ENCODE measurements at regions not wholly inside any gene's neighbourhood (a gene's known extent, or its start where the extent isn't known, plus 50 kb on each side); places are given as distances from the start of the nearest gene placed in this dataset.
"Not testable (repeated sequence)": the region's sequence is repeated elsewhere in the genome, so short reads cannot be mapped to it uniquely, and the experiment has no call there.

DNA sequence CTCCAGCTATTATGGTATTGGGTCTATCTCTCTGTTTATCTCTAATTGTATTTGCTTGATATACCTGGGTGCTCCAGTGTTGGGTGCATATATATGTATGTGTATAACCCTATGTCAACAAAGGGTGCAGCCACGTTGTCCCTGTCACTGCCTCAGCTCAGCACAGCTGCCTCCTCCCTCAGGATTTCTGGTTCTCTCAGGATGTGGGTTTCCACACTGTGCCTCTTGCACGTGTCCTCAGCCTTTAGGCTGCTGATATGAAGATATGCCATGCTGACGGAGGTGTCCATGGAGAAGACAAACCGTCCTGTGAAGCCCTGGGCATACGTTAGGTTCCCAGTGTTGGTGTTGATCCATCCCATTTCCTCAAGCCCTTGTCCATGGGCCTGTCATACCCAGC lies 791.2 kb downstream of the TMEM121 start:
- Mint-ChIP-seq H3K27me3 (peaks cover 8% of the 10 kb centered on the region), H3K4me3 (no peak overlapping the region), H3K9me3 (no peaks in the 10 kb centered on the region), H3K36me3 (no peaks in the 10 kb centered on the region), H3K4me1 (no peaks in the 10 kb centered on the region), H3K27ac (no peak overlapping the region)
- no peak for DNase-seq

DNA sequence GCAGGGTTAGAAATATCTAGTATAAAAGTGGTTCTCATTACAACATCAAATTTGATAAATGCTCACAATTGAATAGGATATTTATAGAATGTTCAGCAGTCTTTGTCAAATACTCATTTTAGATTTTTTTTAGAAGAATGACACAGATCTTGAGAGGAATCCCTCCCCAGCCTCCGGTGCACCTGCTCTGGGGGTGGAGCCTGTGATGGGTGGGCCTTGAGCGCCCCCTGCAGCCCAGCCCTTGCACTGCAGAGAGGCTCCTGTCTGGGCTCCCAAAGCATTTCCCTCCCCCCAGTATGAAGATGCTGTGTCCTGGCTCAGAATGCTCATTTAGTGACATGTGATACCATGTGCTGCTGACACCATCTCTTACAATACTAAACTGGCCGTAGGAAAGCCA lies 792.3 kb downstream of the TMEM121 start:
- peaks cover 17% of the 10 kb centered on the region for H3K27me3 Mint-ChIP-seq
- H3K4me3 Mint-ChIP-seq: no peak overlapping the region
- H3K4me1 Mint-ChIP-seq: no peaks in the 10 kb centered on the region
- H3K27ac Mint-ChIP-seq: no peak overlapping the region
- H3K9me3 Mint-ChIP-seq: no peaks in the 10 kb centered on the region
- DNase-seq: peak; percentile 51
- no peaks in the 10 kb centered on the region for H3K36me3 Mint-ChIP-seq

DNA sequence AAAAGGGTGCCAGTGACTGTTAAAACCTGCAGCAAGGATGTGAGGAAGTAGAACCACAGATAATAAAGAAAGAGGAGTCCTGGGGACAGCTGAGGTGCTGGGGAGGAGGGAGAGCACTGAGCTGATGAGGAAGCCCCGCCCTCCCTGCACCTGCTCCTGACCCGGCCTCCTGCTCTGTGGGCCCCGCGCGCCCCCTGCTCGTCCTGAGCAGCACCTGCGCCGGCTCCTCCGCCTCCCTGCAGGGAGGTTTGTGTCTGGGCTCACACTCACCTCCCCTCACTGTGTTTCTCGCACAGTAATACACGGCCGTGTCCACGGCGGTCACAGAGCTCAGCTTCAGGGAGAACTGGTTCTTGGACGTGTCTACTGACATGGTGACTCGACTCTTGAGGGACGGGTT lies 797.6 kb downstream of the TMEM121 start:
- peaks cover 18% of the 10 kb centered on the region for H3K27me3 Mint-ChIP-seq
- H3K4me1 Mint-ChIP-seq, H3K27ac Mint-ChIP-seq, H3K36me3 Mint-ChIP-seq, H3K9me3 Mint-ChIP-seq, H3K4me3 Mint-ChIP-seq: not testable (repeated sequence)
- DNase-seq: peak; percentile 20

DNA sequence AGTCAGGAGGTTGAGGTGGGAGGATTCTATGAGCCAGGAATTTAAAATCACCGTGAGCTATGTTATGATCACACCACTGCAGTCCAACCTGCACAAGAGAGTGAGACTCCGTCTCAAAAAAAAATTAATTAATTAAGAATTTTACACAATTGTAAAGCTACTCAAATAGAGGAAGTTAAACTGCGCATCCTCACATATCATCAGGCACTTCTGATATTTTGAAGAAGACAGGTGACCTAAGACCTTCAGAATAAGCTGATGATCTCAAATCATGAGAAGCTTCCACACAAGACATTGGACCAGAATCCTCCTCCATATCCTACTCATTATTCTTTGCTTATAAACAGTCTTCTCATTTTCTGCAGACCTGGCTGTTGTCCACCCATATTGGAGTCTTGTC lies 800.9 kb downstream of the TMEM121 start:
- DNase-seq: no peak
- Mint-ChIP-seq H3K36me3 (no peaks in the 10 kb centered on the region), H3K9me3 (no peaks in the 10 kb centered on the region), H3K4me1 (no peaks in the 10 kb centered on the region), H3K4me3 (no peak overlapping the region), H3K27me3 (peaks cover 16% of the 10 kb centered on the region), H3K27ac (no peak overlapping the region)

DNA sequence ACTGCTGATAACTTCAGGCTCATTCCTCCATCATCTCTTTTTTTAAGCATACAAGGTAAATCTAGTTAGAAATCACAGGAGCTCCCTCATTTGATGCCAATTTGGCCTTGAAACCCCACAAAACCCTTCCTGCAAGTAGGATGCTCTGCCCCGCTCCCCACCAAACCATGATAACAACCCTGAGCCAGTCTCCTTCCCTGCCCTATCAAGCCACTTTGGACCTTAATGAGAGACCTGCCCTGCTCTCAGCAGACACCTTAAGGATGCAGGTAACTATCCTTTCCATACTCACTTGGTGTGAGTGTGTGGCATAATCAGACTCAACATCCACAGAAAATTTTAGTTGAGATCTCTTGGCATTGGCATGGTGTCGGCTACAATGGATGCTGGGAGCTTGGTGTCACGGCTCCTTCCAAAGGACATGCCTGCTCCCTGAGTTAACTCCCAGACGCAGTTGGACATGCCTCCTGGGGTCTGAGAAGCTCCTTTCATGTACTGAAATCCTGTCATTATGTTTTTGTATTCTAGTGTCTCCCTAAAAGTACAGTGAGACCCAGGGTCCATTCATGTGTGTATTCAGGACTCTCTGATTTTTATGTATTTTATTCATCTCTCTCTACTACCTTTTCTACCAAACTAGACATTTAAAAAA lies 801.4 kb downstream of the TMEM121 start:
- H3K27ac Mint-ChIP-seq, H3K36me3 Mint-ChIP-seq, H3K9me3 Mint-ChIP-seq, DNase-seq, H3K4me1 Mint-ChIP-seq, H3K4me3 Mint-ChIP-seq: not testable (repeated sequence)
- H3K27me3 Mint-ChIP-seq: peaks cover 14% of the 10 kb centered on the region

DNA sequence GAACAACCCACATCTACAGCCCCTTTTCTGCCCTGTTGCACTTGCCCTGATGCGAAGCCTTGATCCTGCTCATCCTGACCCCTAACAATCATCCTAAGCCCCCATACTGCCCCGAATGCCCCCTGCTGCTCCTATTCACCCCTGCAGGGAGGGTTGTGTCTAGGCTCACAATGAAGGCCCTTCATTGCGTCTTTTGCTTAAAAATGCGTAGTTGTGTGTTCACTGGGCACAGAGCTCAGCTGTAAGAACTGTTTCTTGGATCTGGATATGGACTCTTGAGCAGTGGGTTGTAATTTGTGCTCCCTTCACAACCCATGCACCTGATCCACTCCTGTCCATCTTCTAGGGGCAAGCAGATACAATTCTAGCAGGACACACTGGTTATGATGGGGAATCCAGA lies 802.9 kb downstream of the TMEM121 start:
- not testable (repeated sequence) for H3K27ac Mint-ChIP-seq, H3K9me3 Mint-ChIP-seq, H3K27me3 Mint-ChIP-seq, H3K36me3 Mint-ChIP-seq, H3K4me3 Mint-ChIP-seq, DNase-seq, H3K4me1 Mint-ChIP-seq

DNA sequence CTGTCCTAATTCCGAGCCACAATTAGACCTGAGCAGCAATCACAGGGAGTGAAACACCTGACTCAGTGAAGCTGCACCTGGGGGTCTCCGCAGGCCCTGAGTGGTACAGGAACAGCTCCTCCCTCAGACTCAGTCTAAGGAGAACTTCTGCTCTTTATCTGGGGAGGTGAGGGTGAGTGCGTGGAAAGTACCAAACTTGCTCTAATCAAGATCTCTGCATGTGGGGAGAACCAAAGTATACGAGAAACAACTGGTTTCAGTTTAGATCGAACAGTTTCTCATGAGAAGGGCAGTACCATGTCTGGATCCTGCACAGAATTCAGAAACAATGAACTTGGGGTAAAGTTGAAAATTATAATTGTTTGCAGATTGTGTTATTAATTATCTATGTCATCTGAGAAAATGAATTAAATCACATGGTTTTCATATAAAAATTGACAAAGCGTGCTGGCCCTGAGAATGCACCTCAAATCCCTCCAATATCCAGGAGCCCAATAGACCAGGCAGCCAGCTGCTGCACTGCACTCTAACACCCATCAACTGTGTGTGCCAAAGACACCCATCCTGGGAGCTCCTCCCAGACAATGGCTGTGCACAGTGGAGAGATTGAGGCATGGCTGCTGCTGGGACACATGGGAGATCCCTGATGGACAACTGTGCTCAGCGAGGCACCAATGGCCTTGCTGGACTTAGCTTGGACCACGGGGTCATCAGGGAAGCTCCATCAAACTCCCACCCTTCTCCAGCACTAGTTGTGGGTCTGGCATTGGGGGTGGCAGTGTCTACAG lies 803.8 kb downstream of the TMEM121 start:
- not testable (repeated sequence) for H3K27me3 Mint-ChIP-seq, H3K27ac Mint-ChIP-seq, DNase-seq, H3K9me3 Mint-ChIP-seq, H3K36me3 Mint-ChIP-seq, H3K4me3 Mint-ChIP-seq, H3K4me1 Mint-ChIP-seq

DNA sequence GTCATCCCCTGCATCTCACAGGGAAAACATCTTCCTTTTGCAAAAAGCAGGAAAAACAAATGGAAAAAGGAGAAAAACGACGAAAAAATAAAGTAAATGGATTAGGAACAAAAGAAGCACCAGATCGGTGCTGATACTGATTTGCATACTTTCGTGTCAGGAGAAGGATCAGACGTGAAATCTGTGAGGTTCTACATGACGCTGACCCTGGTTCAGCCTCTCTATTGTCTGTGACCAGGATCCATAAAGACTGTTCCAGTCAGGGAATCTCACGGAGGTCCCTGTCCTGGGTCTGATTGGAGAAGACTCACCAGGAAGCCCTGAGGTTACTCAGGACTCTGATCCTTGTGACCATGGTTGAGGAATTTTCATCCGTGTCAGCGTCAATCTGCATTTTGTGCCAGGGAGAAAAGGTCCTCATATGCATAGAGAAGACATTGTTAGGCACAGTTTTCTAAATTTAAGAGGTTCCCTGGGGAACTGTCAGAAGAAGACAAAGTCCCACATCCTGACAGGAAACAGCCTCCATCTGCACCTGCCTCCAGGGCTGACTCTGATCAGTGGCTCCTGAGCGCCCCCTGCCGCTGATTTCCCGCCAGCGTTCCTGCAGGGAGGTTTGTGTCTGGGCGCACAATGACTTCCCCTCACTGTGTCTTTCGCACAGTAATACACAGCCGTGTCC lies 808.2 kb downstream of the TMEM121 start:
- not testable (repeated sequence) for H3K27ac Mint-ChIP-seq, H3K4me3 Mint-ChIP-seq, H3K36me3 Mint-ChIP-seq, H3K9me3 Mint-ChIP-seq, H3K4me1 Mint-ChIP-seq, H3K27me3 Mint-ChIP-seq
- peak; percentile 55 for DNase-seq

DNA sequence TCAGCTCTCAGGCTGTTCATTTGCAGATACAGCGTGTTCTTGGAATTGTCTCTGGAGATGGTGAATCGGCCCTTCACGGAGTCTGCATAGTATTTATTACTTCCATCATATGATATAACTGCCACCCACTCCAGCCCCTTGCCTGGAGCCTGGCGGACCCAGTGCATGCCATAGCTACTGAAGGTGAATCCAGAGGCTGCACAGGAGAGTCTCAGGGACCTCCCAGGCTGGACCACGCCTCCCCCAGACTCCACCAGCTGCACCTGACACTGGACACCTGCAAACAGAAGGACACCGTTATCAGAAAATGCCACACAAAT lies 808.7 kb downstream of the TMEM121 start:
- H3K27me3 Mint-ChIP-seq, H3K4me1 Mint-ChIP-seq, H3K27ac Mint-ChIP-seq, DNase-seq, H3K4me3 Mint-ChIP-seq, H3K9me3 Mint-ChIP-seq, H3K36me3 Mint-ChIP-seq: not testable (repeated sequence)

DNA sequence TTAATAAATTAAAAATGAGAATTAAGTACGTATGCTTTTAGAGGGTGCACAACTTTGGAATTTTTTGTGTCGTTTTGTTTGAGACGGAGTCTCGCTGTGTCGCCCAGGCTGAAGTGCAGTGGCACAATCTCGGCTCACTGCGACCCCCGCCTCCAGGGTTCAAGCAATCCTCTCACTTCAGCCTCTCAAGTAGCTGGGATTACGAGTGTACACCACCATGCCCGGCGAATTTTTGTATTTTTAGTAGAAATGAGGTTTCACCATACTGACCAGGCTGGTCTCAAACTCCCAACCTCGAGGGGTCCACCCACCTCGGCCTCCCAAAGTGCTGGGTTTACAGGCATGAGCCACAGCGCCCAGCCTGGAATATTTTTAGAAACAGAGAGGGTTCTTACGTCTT lies 812.4 kb downstream of the TMEM121 start:
- H3K9me3 Mint-ChIP-seq, H3K27me3 Mint-ChIP-seq, H3K27ac Mint-ChIP-seq, DNase-seq, H3K4me3 Mint-ChIP-seq, H3K36me3 Mint-ChIP-seq, H3K4me1 Mint-ChIP-seq: not testable (repeated sequence)

DNA sequence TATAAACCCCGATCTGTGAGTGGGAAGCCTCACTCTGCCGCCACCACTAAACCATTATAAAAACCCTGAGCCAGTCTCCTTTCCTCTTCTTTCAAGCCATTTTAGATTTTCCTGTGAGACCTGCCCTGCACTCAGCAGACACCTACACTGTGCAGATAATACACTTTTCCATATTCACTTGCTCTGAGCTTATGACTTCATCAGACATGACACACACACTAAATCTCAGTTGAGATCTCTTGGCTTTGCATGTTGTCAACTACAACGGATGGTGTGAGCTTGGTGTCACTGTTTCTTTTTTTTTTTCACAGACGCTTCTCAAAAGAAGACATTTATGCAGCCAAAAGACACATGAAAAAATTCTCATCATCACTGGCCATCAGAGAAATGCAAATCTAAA lies 814.3 kb downstream of the TMEM121 start:
- DNase-seq, H3K4me1 Mint-ChIP-seq, H3K27me3 Mint-ChIP-seq, H3K4me3 Mint-ChIP-seq, H3K27ac Mint-ChIP-seq, H3K9me3 Mint-ChIP-seq, H3K36me3 Mint-ChIP-seq: not testable (repeated sequence)

DNA sequence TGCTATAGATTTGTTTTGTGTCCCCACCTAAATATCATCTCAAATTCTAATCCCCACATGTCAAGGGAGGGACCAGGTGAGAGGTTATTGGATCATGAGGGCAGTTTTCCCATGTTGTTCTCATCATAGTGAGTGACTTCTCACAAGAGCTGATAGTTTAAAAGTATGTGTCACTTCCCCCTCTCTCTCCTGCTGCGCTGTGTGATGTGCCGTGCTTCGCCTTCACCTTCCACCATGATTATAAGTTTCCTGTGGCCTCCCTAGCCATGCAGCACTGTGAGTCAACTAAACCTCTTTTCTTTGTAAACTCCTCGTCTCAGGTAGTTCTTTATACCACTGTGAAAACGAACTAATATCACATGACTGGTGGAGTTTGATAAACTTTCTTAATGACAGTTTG lies 814.8 kb downstream of the TMEM121 start:
- H3K9me3 Mint-ChIP-seq, H3K27me3 Mint-ChIP-seq, DNase-seq, H3K4me3 Mint-ChIP-seq, H3K27ac Mint-ChIP-seq, H3K4me1 Mint-ChIP-seq, H3K36me3 Mint-ChIP-seq: not testable (repeated sequence)

DNA sequence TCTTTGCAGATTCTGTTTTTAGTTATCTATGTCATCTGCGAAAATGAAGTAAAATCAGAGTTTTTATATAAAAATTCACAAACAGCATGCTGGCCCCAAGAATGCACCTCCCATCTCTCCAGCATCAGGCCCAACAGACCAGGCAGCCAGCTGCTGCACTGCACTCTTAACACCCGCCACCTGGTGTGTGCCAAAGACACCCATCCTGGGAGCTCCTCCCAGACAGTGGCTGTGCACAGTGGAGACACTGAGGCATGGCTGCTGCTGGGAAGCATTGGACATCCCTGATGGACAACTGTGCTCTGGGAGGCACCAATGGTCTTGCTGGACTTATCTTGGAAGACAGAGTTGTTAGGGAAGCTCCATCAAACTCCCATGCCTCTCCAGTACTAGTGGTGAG lies 817.2 kb downstream of the TMEM121 start:
- Mint-ChIP-seq H3K27me3 (peaks cover 5% of the 10 kb centered on the region), H3K4me1 (peaks cover 2% of the 10 kb centered on the region), H3K4me3 (no peak overlapping the region), H3K9me3 (no peaks in the 10 kb centered on the region), H3K27ac (no peak overlapping the region), H3K36me3 (no peaks in the 10 kb centered on the region)
- no peak for DNase-seq

DNA sequence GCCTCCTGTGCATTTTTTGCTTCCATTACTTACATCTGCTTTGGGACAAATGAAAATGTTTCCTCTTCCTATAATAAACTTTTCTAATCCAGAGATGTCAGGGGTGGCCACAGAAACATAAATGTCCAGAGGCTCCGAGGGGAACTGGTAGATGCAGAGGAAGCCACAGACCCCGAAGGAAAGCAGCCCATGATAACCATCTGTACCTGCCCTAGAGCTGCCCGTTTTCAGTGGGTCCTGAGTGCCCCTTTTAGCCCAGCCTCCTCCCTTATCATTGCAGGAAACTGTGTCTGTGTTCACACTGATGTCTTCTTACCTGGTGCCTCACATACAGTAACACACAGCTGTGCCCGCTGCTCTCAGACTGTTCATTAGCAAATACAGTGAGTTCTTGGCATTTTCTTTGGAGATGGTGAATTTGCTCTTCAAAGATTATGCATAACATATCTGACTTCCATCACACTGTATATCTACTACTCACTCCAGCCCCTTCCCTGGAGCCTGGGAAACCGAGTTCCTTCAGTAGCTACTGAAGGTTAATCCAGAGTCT lies 817.8 kb downstream of the TMEM121 start:
- not testable (repeated sequence) for H3K27ac Mint-ChIP-seq, H3K4me1 Mint-ChIP-seq, H3K4me3 Mint-ChIP-seq, DNase-seq, H3K9me3 Mint-ChIP-seq, H3K27me3 Mint-ChIP-seq, H3K36me3 Mint-ChIP-seq

DNA sequence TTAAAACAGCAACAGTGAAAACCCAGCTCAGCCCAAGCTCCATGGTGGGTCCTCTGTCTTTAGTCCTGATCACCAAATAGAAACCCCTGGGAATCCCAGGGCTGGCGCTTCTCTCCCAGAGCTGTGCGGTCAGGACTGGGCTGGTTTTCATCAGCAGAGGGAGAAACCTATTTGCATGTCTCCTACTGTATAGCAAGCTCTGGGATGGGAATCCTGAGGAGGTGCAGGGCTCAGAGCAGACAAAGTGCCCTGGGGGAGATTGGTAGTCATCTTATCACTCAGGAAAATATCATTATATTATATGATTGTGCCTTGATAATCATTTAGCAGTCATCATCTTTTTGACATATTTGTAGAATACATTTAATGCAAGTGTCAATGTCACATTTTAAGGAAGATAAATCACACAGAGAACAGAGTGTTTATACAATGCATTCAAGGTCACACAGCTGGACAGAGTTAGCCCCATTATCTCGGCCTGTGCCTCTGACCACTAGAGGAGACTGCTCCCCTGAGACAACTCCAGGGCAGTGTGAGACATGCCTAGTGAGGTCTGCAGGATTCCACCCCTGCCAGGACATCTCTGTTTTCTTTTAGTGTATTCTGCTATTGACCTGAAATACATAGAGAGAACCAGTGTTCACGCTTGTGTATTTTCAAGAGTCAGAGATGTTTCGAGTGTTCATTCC lies 818.6 kb downstream of the TMEM121 start:
- H3K27ac Mint-ChIP-seq, H3K36me3 Mint-ChIP-seq, H3K4me3 Mint-ChIP-seq, H3K9me3 Mint-ChIP-seq, H3K4me1 Mint-ChIP-seq, DNase-seq, H3K27me3 Mint-ChIP-seq: not testable (repeated sequence)

All from activated naive CD8-positive, alpha-beta T cell treated with anti-CD3 and anti-CD28 coated beads for 36 hours (primary cell).